HCT116 (cell line): ENCODE measurements at regions not wholly inside any gene's neighbourhood (a gene's known extent, or its start where the extent isn't known, plus 50 kb on each side); places are given as distances from the start of the nearest gene placed in this dataset.
A peak's percentile ranks its signal among the peaks of the same experiment; 100 is the strongest.

Experiments used
- CEBPB ChIP-seq: IDR thresholded peaks from 2 replicates; pipeline ENCODE4 v1.6.1; 2012; ENCODE audit warnings: low read depth
- EZH2 ChIP-seq: fragments of 200-600 bp; sonication (generic); IDR thresholded peaks from 2 replicates; pipeline ENCODE4 v1.6.1; 2017; ENCODE audit warnings: antibody characterized with exemption, mixed run types
- EZH2phosphoT487 ChIP-seq: fragments of 200-600 bp; IDR thresholded peaks from 2 replicates; pipeline ENCODE4 v1.6.1; 2018; ENCODE audit warnings: antibody characterized with exemption, borderline replicate concordance
- JUND ChIP-seq: IDR thresholded peaks from 2 replicates; pipeline ENCODE4 v1.6.1; 2012
- POLR2A ChIP-seq: IDR thresholded peaks from 2 replicates; pipeline ENCODE4 v1.7.0; 2011; ENCODE audit warnings: borderline replicate concordance; ENCODE audit not compliant: insufficient read depth, insufficient read length; ENCODE audit errors: extremely low read depth
- POLR2AphosphoS5 ChIP-seq: IDR thresholded peaks from 2 replicates; pipeline ENCODE4 v1.6.1; 2011; ENCODE audit warnings: mild to moderate bottlenecking, low read depth, low read length, moderate library complexity
- REST ChIP-seq: IDR thresholded peaks from 2 replicates; pipeline ENCODE4 v1.6.1; 2012; ENCODE audit warnings: low read depth
- SIN3A ChIP-seq: IDR thresholded peaks from 2 replicates; pipeline ENCODE4 v1.6.1; 2012; ENCODE audit warnings: low read depth
- ZNF274 ChIP-seq: fragments of 200-500 bp; sonication (Bioruptor generic); IDR thresholded peaks from 2 replicates; pipeline ENCODE4 v1.6.1; 2014; ENCODE audit warnings: mild to moderate bottlenecking, low read depth, low read length, inconsistent platforms
- TF ChIP-seq, protein P1 (sequence below), 3 experiments: fragments of 200-600 bp in 1 of 3; sonication (generic) in 1 of 3; IDR thresholded peaks in 2 of 3; conservative IDR thresholded peaks in 1 of 3; 2 replicates each; pipeline ENCODE4 v1.5.1; 2012 to 2017; ENCODE audit warnings: low read depth in 2 of 3, low read length in 2 of 3, antibody characterized with exemption in 1 of 3, borderline replicate concordance in 1 of 3, control low read depth in 1 of 3, mild to moderate bottlenecking in 1 of 3, mixed read lengths in 1 of 3, mixed run types in 1 of 3, moderate library complexity in 1 of 3; ENCODE audit not compliant: insufficient read depth in 1 of 3

GRCh38 chr7:19970514-19970913 lies 197.1 kb upstream of the TMEM196 start:
- TF ChIP-seq EZH2: no peak
- TF ChIP-seq EZH2phosphoT487: no peak
- TF ChIP-seq, protein P1, sequence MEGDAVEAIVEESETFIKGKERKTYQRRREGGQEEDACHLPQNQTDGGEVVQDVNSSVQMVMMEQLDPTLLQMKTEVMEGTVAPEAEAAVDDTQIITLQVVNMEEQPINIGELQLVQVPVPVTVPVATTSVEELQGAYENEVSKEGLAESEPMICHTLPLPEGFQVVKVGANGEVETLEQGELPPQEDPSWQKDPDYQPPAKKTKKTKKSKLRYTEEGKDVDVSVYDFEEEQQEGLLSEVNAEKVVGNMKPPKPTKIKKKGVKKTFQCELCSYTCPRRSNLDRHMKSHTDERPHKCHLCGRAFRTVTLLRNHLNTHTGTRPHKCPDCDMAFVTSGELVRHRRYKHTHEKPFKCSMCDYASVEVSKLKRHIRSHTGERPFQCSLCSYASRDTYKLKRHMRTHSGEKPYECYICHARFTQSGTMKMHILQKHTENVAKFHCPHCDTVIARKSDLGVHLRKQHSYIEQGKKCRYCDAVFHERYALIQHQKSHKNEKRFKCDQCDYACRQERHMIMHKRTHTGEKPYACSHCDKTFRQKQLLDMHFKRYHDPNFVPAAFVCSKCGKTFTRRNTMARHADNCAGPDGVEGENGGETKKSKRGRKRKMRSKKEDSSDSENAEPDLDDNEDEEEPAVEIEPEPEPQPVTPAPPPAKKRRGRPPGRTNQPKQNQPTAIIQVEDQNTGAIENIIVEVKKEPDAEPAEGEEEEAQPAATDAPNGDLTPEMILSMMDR (IDR thresholded peaks at IDR 0.05 in 2 of 3, conservative IDR thresholded peaks at IDR 0.05 in 1 of 3; ENCODE audit: borderline replicate concordance in 1 of 3, insufficient read depth in 1 of 3, low read depth in 2 of 3, low read length in 2 of 3): no peak
- TF ChIP-seq POLR2AphosphoS5: no peak
- TF ChIP-seq POLR2A: no peak
- no peak for TF ChIP-seq JUND
- no peak for TF ChIP-seq REST
- TF ChIP-seq CEBPB: no peak
- peak; percentile 14 for TF ChIP-seq SIN3A
- TF ChIP-seq ZNF274: no peak
